HG03135 (cell line): ENCODE measurements at regions not wholly inside any gene's neighbourhood (a gene's known extent, or its start where the extent isn't known, plus 50 kb on each side); places are given as distances from the start of the nearest gene placed in this dataset.
"Not testable (repeated sequence)": the region's sequence is repeated elsewhere in the genome, so short reads cannot be mapped to it uniquely, and the experiment has no call there.

Experiments
- ATAC-seq: cut with Tn5 transposase; IDR thresholded peaks from one replicate; pipeline ENCODE4 v1.9.1; 2021; ENCODE audit warnings: mild to moderate bottlenecking, moderate library complexity; ENCODE audit not compliant: unreplicated experiment

DNA sequence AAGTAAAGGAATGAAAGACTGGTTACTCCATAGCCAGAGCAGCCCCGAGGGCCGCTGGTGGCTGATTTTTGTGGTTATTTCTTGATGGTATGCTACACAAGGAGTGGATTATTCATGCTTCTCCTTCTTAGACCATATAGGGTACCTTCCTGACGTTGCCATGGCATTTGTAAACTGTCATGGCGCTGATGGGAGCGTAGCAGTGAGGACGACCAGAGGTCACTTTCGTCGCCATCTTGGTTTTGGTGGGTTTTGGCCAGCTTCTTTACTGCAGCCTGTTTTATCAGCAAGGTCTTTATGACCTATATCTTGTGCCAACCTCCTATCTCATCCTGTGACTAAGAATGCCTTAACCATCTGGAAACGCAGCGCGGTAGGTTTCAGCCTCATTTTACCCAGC is 1187.6 kb upstream of the AUTS2 start:
- ATAC-seq: not testable (repeated sequence)

DNA sequence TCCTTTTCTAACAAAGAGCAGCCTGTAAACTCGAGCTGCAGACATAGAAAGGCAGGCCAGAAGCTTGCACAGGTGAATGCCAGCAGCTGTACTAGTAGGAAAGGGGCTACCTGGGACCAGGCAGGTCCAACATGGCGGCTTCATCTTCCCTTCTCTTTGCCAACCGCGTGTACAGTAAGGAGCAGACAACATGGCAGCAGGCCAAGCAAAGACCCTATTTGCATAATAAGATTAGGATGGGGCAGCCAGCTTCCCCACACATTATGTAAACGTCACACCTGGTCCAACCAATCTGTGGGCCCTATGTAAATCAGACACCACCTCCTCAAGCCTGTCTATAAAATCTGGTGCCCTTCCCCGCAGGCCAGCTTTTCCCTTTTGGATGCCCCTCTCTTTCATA is 1186.5 kb upstream of the AUTS2 start:
- no peak for ATAC-seq

DNA sequence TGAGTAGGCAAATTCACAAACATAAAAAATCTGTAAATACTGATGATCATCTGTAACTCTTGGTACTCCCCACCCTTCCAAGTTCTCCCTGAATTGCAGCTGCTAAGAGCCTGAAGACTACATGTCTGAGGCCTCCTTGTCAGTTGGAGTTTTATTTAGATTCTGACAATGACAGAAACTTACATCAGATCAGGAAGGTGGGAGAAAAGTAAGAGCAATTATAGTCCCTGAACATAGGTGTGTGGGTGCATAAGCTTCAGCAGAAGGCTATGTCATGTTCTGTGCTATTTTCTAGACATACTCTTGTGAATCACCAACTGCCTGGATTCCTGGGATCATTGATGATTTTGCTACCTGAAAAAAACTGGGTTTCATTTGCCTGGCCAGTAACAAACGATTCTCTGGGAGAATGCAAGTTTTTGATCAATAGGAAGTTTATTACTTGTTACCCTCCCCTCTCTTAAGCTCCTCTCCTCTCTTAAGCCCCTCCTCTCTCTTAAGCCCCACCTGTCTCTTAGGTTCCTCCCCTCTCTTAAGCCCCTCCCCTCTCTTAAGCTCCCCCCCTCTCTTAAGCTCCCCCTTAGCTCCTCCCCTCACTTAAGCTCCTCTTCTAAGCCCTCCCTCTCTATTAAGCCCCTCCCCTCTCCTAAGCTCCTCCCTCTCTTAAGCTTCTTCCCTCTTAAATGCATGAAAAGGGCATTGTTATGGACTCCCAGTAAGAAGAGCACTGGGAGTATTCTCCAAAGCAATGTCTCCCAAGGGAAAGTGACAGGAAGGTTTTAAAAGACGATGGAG is 1183.4 kb upstream of the AUTS2 start:
- ATAC-seq: no peak

DNA sequence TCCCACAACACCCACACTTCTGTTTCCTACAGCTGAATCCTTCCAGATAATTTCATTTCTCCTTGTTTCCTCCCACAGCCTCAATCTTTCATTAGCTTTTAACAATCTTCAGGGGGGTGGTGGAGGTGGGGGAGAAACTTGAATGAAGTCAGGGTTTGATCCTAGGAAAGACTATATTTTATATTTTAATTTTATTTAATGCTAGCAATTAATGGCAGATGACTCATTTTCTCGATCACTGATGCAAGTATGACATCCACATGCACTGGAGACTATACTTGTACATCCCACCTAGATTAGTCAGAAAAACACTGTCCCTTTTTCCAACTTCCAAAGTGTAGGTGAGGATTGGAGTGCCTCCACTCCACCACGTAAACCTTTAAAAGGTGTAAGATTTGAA is 1181.3 kb upstream of the AUTS2 start:
- no peak for ATAC-seq

DNA sequence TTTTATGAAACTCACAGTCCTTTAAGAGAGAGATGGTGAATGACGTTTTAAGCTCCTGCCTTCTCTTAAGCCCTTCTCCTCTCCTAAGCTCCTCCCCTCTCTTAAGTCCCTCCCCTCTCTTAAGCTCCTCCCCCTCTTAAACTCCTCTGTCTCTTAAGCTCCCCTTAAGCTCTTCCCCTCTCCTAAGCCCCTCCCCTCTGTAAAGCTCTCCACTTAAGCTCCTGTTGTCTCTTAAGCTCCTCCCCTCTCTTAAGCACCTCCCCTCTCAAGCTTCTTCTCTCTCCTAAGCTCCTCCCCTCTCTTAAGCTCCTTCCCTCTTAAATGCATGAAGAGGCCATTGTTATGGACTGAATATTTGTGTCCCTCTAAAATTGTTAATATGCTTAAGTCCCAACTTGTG is 1180.6 kb upstream of the AUTS2 start:
- no peak for ATAC-seq

DNA sequence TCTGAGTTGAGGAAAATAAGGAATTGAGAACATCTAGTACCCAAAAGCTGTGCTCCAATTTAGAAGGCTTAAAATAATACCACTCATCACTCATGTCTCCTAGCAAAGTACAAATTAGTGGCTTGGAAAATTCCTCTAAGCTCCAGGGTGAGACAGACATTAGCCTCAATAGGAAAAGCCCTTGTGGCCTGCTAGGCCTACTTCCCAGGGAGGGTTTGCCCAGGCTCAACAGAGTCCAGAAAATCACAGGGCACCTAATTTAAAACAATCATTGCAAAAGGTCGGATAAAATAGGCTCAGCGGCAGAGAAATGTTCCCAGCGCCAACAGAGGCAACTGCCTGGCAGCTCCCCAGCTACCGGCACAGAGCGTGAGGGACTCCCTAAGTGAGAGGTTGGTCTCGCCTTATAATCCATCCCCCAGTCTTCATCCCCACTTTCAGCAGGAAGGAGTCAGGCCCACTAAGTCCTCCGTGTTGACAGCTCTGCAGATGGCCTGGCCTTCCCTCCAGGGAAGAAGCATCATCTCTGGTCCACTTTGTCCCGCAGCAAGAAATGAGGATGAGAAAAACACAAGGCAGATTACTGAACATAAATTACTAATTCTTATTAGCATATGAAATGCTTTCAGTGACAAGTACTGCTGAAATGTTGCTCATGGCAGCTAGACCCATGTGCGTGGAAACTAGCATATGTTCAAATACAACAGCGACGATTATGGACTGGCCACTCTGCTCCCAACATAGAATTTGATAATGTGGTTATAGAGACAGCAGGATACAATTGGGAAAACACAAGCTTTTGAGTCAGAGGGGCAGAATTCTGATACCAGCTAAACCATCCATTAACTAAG is 1177.7 kb upstream of the AUTS2 start:
- no peak for ATAC-seq

DNA sequence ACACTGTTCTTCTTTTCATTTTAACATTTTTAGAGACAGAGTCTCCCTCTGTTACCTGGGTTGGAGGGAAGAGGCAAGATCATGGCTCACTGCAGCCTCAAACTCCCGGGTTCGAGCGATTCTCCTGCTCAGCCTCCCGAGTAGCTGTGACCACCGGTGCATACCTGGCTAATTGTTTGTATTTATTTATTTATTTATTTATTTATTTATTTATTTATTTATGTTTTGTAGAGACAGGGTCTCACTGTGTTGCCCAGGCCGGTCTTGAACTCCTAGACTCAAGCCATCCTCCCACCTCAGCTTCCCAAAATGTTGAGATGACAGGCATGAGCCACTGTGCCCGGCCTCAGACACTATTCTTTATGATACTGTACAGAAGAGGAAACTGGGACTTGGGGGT is 1176.6 kb upstream of the AUTS2 start:
- no peak for ATAC-seq

DNA sequence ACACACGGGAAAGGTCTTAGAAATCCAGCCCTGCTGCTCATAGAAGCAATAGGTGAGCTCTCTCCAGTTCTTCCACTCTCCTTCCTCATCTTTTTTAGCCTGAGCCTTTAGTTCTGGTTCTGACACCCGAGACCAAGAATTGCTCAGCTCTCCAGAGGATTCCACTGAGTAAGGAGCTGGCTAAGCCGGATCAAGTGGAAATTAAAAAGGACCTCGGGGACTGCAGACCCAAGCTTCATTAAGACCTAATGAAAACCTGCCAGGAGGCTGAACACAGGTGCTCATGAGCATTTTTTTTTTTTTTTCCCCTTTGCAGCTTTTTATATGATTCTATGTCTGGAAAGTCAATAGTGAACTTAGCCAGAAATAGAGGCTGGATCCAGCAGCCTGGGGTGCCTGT is 1176.0 kb upstream of the AUTS2 start:
- ATAC-seq: no peak

DNA sequence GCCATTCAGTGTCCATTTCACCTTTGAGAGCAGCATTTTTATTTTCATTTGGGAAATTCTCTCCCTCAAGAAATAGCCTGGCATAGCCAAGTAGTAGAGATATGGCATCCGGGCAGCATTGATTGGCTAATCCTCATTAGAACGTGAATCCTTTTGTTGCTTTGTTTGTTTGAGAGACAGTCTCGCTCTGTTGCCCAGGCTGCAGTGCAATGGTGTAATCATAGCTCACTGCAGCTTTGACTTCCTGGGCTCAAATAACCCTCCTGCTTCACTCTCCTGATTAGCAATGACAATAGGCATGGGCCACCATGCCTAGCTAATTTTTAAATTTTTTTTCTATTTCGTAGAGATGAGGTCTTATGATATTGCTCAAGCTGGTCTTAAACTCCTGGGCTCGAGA is 1174.9 kb upstream of the AUTS2 start:
- no peak for ATAC-seq

DNA sequence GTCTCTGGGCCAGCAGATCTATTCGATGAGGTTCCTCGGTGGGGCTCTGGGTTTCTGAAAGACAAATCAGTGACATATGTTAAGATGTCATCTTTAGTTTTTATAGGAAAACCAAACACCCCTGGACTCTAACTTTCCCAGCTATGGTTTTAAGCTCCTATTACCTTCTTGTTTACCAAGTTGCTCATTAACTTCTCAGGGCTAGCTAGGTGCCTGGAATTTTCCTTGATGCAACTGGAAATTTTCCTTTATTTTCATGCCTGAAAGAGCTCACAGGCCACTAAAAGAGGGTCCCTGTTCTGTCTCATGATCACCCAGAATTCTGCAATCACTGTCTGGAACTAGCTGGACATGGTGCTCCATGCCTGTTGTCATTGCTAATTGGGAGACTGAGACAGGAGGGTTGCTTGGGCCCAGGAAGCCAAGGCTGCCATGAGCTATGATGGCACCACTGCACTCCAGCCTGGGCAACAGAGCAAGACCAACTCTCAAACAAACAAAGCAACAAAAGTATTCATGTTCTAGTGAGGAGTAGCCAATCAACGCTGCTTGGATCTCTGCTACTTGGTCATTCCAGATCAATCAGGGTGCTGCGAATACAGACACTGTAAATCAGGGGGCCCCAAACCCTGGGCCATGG is 1173.5 kb upstream of the AUTS2 start:
- no peak for ATAC-seq

DNA sequence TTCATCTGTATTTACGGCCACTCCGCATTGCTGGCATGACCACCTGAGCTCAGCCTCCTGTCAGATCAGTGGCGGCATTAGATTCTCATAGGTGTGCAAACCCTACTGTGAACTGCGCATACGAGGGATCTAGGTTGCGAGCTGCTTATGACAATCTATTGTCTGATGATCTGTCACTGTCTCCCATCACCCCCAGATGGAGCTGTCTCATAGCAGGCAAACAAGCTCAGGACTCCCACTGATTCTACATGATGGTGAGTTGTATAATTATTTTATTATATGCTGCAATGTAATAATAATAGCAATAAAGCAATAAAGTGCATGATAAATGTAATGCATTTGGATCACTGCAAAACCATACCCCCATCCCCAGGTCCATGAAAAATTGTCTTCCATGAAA is 1172.9 kb upstream of the AUTS2 start:
- no peak for ATAC-seq

DNA sequence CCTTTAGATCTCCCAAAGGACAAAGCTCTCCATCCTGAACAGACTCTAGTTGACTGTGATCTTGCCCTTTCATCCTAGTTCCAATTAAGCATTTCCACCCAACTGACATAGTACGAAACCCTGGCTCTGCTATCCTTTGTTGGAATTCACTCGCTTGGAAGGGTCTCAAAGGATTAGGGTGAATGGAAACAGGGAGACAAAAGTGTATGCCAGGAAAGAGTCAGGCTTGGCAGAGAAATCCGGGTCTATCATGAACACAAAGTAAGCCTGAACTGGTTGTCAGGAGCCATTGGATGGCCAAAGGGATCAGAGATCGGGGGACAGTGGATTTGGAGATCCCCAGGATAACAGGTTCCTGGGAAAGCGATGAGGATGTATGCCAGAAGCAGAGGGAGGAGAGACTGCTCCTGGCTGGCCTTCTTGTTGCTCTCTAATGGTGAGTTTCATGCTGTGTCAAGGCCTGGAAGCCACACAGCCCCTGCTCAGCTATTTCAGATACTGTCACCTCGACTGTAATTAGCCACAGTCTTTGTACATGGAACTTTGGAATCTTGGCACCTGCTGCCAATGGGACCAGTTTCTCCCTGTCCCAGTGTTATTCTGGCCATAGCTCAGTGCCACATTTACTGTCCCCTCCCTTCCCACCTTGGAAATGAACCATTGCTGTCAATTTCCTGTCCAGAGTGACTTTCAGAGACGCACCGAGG is 1168.7 kb upstream of the AUTS2 start:
- ATAC-seq: no peak

DNA sequence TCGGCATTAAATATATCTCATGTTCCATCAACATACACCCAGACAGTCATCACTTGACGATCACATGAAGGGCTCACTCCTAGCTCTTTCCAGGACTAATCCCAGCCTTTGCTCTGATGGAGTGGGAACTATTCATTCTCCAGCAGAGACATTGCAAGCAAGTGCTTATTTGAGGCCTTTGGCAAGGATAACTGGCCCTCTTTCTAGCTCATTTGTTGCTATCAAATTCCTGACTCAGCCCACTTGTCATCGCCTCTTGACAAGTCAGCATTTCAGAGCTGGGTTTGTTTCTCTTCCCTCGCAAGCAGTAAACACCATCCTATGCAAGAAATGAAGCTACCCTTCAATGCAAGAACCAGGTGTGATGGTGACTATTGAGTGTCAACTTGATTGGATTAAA is 1165.7 kb upstream of the AUTS2 start:
- ATAC-seq: no peak

DNA sequence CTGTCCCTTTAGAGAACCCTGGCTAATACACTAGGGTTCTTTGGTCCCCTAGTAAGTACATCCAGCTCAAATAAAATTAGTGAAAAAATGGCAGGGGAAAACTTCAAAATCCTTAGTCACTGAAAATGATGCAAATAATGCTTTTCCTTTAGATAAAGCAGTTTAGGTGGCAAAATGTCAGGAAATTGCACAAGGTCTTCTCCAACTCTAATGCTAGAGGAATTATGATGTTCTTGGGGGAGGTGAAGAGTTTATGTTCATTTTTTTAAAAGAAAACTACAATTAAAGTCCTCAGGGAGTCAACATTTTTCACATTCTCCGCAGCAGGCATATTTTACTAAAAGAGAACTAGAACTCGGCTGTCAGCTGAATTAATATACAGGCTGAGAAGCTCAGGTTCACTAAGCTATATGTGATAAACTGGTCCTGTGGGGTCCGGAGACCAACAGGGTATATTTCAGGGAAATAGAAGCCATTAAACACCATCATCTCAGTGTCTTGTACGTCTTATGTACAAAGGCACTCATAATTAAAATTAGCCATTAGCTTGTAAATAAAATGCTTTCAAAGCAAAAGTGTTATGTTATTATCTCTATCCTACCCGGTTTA is 1164.7 kb upstream of the AUTS2 start:
- ATAC-seq: no peak

DNA sequence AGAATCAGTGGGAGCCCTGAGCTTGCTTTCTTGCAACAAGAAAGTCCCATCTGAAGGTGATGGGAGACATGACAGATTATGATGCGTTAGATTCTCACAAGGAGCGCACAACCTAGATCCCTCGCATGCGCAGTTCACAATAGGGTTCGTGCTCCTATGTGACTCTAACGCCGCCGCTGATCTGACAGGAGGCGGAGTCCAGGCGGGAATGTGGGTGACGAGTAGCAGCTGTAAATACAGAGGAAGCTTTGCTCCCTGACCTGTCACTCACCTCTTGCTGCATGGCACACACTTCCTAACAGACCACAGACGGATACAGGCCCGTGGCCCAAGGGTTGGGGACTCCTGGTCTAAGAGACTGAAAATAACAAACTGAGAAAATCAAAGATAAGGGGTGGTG is 1163.4 kb upstream of the AUTS2 start:
- ATAC-seq: no peak

DNA sequence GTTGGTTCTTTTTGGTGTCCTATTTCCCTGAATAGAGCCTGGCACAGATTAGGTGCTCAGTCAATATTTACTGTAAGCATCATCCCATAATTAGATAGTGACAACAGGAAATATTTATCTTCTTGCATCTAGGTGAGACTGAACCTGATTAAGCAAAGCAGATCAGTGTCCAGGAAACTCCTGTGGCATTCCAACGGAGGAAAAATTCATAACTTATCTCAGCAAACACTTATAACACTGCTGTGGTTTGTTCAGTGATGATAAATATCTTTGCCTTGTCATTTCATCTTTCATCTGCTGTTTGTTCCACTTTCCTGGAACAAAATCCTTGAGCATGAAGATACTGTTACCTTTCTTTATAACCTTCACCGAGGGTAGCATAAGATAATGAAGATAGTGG is 1160.3 kb upstream of the AUTS2 start:
- ATAC-seq: no peak

DNA sequence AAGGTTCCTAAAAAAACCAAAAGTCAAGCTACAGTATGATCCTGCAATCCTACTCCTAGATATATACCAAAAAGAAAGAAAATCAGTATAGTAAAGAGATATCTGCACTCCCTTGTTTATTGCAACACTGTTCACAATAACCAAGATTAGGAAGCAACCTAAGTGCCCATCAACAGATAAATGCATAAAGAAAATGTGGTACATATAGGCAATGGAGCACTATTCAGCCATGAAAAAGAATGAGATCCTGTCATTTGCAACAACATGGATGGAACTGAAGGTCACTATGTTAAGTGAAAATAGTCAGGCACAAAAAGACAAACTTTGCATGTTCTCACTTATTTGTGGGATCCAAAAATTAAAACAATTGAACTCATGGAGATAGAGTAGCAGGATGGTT is 1159.5 kb upstream of the AUTS2 start:
- ATAC-seq: no peak

DNA sequence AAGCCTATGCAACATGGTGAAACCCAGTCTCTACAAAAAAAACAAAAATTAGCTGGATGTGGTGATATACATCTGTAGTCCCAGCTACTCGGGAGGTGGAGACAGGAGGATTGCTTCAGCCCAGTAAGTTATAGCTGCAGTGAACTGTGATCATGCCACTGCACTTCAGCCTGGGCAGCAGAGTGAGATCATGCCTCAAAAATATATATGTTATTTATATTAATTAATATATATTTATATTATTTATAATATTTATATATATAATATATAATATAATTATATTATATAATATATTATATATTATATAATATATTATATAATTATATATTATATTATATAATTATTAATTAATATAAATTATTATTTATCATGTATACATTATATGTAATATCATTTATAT is 1158.4 kb upstream of the AUTS2 start:
- no peak for ATAC-seq

DNA sequence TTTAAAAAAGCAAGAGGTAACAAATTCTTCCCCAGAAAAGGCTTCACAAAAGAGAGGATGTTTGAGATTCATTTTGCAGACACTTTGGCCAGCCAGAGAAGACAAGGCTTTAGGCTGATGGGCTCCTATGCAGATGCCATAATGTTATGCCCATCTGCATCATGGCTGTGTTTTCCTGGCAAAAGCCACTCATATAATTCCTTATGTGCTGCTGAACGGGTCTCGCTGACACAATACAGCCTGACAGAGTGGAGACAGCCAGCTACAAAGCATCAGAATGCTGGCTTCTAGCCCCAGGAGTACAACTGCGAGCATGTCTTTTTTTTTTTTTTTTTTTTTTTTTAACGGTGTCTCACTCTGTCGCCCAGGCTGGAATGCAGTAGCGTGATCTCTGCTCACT is 1157.4 kb upstream of the AUTS2 start:
- ATAC-seq: no peak

DNA sequence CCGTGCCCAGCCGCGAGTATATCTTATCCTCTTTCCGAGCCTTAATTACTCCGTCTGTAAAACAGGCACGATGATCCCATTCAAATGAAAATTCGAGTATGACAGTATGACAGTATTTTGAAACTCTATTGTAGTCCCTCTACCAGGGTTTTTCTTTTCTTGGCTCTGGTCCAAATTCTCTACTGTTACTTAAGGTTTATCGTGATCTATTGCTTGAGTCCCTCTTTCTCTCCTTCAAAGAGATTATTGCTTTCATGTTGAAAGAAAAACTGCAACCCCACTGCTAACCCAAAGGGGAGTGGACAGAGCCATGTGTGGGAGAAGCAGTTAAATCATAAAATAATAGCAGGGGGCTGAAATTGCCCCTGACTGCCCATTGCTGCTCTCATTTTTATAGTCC is 1156.6 kb upstream of the AUTS2 start:
- no peak for ATAC-seq
